HL-60/S4 treated with phorbol 12-myristate 13-acetate at 8.2 ng/mL for 4 days and 3 days (cell line): ENCODE measurements at regions not wholly inside any gene's neighbourhood (a gene's known extent, or its start where the extent isn't known, plus 50 kb on each side); places are given as distances from the start of the nearest gene placed in this dataset.

Experiments used
- in situ Hi-C: fragments of 300-500 bp; cut with MboI; formaldehyde crosslinking; loops from 2 replicates; pipeline ENCODE4 v1.15.0; 2022; ENCODE audit warnings: low sequenced_read_pairs

DNA sequence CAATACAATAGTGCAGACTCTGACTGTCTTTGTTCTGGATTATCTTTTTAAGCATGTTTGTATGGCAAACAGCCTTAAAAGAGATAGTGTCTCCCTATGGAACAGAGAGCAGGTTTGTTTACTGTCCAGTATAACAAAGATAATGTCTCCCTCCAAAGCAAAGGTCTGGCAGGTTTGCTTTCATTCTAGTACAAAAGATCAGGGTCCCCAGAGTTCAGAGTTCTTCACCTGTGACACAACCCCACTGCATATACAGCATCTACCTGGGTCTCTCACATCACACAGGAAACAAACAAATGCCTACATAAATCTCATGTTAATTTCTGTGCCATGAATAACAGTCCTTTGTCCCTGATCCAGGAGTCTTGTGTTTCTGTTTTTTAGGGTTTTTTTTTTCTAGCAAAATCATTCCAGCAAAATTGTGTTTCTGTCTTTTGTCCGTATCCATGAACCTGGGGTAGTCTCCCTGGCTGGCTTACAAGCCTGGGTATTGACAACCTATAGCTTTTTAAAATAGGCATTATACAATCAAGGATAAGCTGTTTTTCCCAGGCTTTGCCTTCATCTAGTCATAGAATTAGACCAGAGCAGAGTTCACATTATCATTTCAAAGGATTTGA lies 89.4 kb upstream of the PTBP2 start:
- in situ Hi-C loops, result no loop called here

DNA sequence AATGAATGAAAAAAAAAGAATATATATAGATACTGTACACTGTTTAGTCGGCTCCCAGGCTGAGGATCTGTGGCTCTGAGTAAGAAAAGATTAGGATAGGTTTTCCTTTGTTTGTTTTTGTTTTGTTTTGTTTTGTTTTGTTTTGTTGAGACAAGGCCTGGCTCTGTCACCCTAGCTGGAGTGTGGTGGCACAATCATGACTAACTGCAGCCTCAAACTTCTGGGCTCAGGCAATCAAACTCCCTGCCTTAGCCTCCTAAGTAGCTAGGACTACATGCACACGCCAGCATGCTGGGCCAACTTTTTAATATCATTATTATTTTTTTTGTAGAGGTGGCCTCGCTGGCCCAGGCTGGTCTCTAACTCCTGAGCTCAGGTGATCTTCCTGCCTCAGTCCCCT lies 87.9 kb upstream of the PTBP2 start:
- in situ Hi-C loops, result no loop called here

DNA sequence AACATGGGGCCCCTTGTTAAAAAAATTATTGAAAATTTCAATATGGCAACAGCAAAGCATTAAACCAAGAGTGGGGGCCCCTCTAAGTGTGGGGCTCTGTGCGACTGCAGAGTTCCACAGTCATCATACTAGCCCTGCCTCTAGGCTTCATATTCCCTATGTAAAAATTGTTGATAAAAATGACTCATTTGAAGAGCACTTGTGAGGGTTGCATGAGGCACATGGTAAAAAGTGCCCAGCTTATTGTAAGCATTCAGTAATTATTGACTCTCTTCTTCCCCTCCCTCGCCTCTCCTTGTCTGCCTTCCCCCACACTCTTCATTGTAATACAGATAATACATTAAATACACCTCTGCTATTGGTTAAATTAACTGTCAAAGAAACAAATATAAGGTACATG lies 86.7 kb upstream of the PTBP2 start:
- in situ Hi-C loops, result no loop called here

- in situ Hi-C loops, result no loop called here
Measured at GRCh38 chr1:96641282-96641681, 80.3 kb upstream of the PTBP2 start.

DNA sequence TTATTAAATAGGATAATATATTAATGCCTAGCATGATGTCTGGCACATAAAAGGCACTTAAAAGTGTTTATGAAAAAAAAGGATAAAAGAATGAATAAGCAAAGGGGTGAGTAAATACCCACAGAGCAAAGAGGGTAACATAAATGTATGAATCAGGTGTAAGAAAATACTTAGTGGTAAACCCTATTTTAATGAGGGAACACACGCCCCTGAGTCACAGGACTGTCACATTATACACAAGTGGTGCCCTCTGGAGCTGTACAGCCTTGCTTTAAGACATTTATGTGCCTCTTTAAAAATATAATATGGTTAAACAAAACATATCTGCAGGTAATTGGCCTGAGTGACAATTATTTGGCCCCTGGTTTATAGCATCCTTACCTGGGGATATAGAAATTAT lies 78.1 kb upstream of the PTBP2 start:
- in situ Hi-C loops, result no loop called here

- in situ Hi-C loops, result no loop called here
Measured at GRCh38 chr1:96649301-96649700, 72.3 kb upstream of the PTBP2 start.

GRCh38 chr1:96651517-96651916 lies 70.1 kb upstream of the PTBP2 start:
- in situ Hi-C loops, result no loop called here

- in situ Hi-C loops, result no loop called here
Measured at GRCh38 chr1:96660051-96660450, 61.5 kb upstream of the PTBP2 start.

DNA sequence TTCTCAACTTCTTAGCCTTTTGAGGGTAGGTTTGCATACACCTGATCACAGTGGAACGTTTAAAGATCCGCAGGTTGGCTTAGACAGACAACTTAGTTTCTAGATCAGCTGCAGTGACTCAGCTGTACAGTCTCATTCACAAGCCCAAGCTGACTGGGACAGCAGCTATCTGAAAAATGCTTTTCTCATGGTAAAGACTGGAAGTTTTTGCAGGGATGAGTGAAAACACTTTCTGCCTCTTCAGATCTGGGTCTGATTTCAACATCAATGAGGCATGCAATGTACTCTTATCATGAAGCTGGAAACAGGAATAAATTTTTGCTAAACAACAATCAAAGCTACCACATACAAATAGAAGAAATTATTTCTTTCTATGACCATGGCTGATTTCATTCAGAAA lies 61.1 kb upstream of the PTBP2 start:
- in situ Hi-C loops, result no loop called here
